ENCODE measurements at regions not wholly inside any gene's neighbourhood (a gene's known extent, or its start where the extent isn't known, plus 50 kb on each side); places are given as distances from the start of the nearest gene placed in this dataset.

- no peak for DNase-seq (ENCODE audit: low read depth)
These were observed 239.8 kb downstream of the MAFB start for GRCh38 chr20:40449144-40449690.

GRCh38 chr20:40446888-40447287 is 242.1 kb downstream of the MAFB start:
- DNase-seq (ENCODE audit: low read depth) = no peak

GRCh38 chr20:40444516-40444915 is 244.5 kb downstream of the MAFB start:
- DNase-seq (ENCODE audit: low read depth) = no peak

GRCh38 chr20:40443753-40444152 is 245.3 kb downstream of the MAFB start:
- no peak for DNase-seq (ENCODE audit: low read depth)

DNA sequence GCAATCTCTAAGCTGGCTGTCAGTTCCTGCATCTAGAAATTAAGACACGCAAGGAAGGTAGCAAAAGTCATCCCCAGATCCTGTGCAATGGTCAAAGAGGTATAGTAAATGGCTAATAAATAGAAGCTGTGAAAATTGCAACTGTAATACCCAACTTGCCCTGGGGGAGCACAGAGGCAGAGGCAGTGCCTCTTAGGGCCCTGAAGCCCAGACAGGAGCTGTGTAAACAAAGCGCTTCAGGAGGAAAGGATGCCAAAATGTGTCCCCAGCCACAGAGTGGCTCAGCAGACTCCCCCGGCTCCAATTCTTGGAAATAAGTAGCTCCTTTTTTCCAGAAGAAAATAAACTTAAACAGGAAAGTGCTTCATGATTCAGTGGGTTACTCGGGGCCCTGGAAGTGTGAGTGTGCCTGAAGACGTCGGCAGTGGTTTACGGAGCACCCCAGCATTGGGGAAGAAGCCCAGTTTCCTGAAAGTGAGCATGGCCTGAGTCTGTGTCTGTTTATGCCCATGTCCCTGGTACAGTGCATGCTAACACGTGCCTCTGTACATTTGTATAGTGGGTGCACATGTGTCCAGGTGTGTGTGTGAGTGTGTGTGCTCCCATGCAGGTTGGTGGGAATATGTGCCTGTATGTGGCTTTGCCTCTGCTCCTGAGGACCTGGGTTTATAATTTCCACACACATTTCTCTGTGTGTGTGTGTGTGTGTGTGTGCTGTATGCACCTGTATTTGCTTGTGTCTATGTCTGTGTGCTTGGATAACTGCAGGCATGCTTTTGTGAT is 246.7 kb downstream of the MAFB start:
- DNase-seq (ENCODE audit: low read depth) = no peak

- DNase-seq (ENCODE audit: low read depth) = no peak
These were observed 247.3 kb downstream of the MAFB start for GRCh38 chr20:40441771-40442170.

- DNase-seq (ENCODE audit: low read depth) = no peak
These were observed 250.7 kb downstream of the MAFB start for GRCh38 chr20:40438161-40438830.

DNA sequence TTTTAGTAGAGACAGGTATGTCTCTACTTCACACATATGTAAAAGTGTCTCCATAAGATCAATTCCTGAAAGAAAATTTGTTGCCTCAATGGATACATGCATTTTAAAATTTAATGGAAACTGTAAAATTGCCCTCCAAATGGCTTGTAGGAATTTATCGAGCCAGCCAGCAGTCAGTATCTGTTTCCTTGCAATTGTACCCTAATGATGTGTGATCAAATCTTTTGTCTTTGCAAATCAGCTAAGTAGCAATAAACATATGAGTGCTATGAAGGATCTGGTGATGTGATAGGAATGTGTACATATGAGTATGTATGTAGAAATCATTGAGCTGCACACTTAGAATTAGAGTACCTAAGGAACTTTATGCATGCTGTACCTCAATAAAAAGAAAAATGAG is 253.0 kb downstream of the MAFB start:
- no peak for DNase-seq (ENCODE audit: low read depth)

DNA sequence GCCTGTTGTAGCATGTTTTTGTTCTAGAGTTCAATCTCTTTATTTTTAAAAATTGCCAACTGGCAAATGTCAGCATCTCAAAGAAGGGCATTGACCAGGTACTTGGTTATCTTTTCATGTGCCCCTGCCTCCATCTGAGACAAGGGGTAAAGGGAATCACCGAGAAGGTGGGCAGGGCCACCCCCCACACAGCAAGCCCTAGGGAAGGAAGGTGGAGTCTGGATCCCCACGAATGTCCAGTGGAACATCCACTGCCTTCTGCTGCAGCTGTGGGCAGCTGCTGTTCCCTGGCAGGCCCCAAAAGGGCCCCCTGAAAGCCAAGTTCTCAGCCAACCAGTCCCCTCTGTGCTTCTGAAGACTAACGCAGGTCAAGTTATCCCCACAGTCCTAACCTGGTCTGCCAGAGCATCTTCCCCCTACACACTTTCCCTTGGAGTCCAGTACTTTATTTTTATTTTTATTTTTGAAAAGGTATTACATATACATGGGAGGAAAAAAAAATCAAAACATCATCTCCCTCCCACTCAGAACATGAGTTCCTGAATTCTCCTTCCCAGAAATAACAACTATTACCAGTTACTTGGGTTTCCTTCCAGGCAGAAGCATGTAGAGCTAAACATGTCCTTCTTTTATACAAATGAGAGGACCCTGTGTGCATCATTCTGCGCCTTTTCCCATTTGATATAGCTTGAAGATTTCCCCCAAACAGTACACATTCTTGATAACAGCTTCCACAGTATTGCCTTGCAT is 253.7 kb downstream of the MAFB start:
- no peak for DNase-seq (ENCODE audit: low read depth)

GRCh38 chr20:40434122-40434521 is 254.9 kb downstream of the MAFB start:
- DNase-seq (ENCODE audit: low read depth) = no peak

- DNase-seq (ENCODE audit: low read depth) = no peak
These were observed 255.6 kb downstream of the MAFB start for GRCh38 chr20:40433341-40433861.

DNA sequence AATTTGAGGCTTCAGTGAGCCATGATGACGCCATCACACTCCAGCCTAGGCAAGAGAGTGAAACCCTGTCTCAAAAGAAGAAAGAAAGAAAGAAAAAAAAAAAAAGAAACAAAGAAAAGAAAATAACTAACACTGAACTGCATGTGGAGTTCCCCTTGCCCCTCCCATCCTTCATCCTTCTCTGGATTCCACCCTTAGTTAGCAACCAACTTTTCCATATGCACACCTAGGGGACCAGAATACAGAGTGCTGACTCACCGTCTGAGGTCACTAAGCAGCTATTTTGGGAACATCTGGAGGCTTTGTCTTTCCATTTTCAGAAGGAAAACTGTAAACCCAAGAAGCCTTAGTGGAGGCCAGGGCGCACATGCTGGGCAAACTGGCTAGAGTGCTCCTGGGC is 257.4 kb downstream of the MAFB start:
- DNase-seq (ENCODE audit: low read depth) = no peak

DNA sequence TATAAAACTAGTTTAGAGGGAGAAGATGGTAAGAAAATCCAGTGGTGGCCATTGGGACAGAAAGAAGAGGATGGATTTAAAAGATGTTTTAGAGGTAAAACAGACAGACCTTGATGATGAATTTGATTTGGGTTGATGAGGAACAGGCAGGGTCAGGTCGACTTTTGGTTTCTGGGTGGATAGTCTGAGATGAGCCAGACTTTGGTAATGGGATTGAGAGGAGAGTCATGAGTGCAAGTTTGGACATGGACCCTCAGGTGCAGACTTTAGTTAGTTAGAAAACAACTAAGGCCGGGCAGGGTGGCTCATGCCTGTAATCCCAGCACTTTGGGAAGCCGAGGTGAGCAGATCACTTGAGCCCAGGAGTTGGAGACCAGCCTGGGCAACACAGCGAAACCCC is 257.9 kb downstream of the MAFB start:
- no peak for DNase-seq (ENCODE audit: low read depth)

- DNase-seq (ENCODE audit: low read depth) = no peak
These were observed 262.0 kb downstream of the MAFB start for GRCh38 chr20:40427026-40427425.

DNA sequence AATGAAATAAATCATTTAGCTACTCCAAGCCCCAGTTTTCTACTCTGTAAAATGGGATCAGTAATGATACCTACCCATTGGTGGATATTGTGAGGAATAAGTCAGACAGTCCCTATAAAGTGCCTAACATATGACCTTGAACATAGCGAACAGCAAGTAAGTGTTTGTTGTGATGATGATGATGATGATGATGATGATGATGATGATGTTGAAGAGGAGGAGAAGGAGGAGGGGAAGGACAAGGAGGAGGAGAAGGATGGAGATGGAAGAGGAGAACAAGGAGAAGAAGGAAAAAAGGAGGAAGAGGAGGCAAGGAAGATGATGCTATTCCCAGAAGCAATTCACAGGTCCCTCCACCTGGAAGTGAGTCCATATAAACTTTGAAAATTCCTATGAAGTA is 264.3 kb downstream of the MAFB start:
- no peak for DNase-seq (ENCODE audit: low read depth)

DNA sequence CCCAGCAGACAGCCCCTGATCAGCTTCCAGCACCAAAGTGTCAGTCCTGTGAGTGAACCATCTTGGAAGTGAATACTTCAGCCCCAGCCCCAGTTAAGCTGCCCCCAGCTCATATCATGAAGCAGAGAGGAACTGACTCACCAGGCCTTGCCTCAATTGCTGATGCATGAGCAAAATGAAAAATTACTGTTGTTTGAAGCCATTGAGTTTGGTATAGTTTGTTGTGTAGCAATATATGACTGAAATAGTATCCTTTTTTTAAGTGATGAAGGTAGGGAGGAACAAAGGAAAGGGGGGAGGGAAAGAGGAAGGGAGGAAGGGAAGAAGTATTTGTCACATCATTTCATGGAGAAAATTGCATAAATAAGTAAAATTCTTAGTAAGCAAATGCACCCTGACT is 266.4 kb downstream of the MAFB start:
- DNase-seq (ENCODE audit: low read depth) = no peak

- no peak for DNase-seq (ENCODE audit: low read depth)
These were observed 272.8 kb downstream of the MAFB start for GRCh38 chr20:40416274-40416673.

DNA sequence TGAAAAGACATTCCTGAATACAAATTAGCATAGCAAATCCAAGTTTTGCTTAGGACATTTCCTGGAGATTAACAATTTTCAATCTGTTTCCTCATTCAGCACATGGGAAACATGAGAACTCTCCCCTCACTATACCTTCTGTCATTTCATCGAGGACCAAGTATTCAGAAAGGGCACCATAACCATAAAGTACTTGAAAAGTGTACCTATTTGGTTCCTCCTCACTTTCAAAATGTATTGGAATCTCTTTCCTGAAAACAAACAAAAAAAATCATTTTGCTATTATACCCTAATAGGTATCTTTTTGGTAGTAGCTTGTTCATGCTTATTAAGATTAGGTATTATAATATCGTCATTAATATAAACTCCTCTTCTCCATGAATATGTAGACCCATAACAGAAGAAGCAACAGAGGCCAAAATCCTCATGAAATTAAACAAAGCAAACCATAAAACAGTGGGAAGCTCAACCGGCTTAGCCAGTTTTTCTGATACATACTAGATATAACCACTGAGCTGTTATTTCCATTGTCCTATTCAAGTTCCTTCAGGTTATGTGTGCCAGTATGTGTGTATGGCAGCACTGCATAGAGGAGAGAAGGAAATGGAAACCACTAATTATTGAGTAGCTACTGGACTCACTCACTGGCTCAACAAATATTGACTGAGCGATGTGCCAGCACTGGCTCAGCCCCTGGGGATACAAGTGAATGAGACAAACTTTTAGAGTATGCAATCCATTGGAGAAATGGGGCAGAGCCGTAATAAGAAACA is 274.0 kb downstream of the MAFB start:
- no peak for DNase-seq (ENCODE audit: low read depth)

GRCh38 chr20:40410028-40410427 is 279.0 kb downstream of the MAFB start:
- no peak for DNase-seq (ENCODE audit: low read depth)

DNA sequence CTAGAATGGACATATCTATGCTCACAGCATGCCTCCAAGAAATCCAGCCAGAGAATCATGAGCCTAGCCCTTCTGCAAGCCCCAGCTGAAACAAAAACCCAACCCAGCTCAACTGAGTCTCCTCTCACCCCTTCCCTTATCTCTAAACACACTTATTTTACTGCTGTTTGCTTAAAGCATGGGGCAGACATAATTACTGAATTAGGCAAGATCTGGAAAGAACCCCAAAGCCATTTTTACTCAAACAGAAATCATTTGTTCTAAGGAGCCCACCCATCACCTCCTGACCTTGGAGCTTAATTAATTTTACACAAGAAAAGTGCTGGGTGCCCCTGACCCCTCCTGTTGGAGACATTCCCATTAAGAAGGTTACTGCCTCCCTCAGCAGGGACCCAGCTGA is 291.6 kb downstream of the MAFB start:
- DNase-seq (ENCODE audit: low read depth) = no peak

- no peak for DNase-seq (ENCODE audit: low read depth)
These were observed 295.6 kb downstream of the MAFB start for GRCh38 chr20:40393197-40394079.
